HEK293 (cell line): ENCODE measurements at regions not wholly inside any gene's neighbourhood (a gene's known extent, or its start where the extent isn't known, plus 50 kb on each side); places are given as distances from the start of the nearest gene placed in this dataset.
A peak's percentile ranks its signal among the peaks of the same experiment; 100 is the strongest.

ENCODE experiments used
- CTCF ChIA-PET: fragments of 350-600 bp; formaldehyde crosslinking; extraction: SDS; loops from one replicate; lab custom pipeline; 2021; ENCODE audit warnings: antibody characterized with exemption; lab: Yijun Ruan, JAX
- POLR2A ChIA-PET: fragments of 300-600 bp; formaldehyde crosslinking; extraction: SDS; loops from one replicate; lab custom pipeline; 2020; ENCODE audit warnings: antibody characterized with exemption, inconsistent platforms; lab: Yijun Ruan, JAX
- H3K27ac ChIP-seq: fragments of 200-500 bp; sonication (Bioruptor generic); 2 replicates; pipeline ENCODE4 v1.5.1; 2014; ENCODE audit warnings: low read depth, low read length, control low read depth, inconsistent platforms; ENCODE audit errors: extremely low read depth
- H3K36me3 ChIP-seq, 2 experiments: fragments of 200-500 bp in 1 of 2; sonication (Bioruptor generic) in 1 of 2; 1 replicate in 1 of 2; 2 replicates in 1 of 2; pipeline ENCODE4 v1.5.1; 2014 to 2017; ENCODE audit warnings: inconsistent platforms in 2 of 2, low read length in 2 of 2; ENCODE audit not compliant: control insufficient read depth in 2 of 2, insufficient read depth in 1 of 2
- H3K4me1 ChIP-seq: fragments of 200-500 bp; sonication (Bioruptor generic); 2 replicates; pipeline ENCODE4 v1.5.1; 2014; ENCODE audit warnings: mild to moderate bottlenecking, low read length, inconsistent platforms; ENCODE audit not compliant: control insufficient read depth, insufficient read depth
- H3K4me3 ChIP-seq: 2 replicates; pipeline ENCODE4 v1.5.1; 2011; ENCODE audit warnings: low read depth, mild to moderate bottlenecking, control low read depth, low read length, moderate library complexity
- H3K9me3 ChIP-seq: fragments of 200-500 bp; sonication (Bioruptor generic); 2 replicates; pipeline ENCODE4 v1.5.1; 2014; ENCODE audit warnings: low read depth, low read length, inconsistent platforms; ENCODE audit not compliant: control insufficient read depth, insufficient read depth
- HOXA7 ChIP-seq: sonication (generic); formaldehyde crosslinking; IDR thresholded peaks from 2 replicates; pipeline ENCODE4 v1.8.1; 2022; ENCODE audit warnings: missing genetic modification reagents, borderline replicate concordance
- IKZF3 ChIP-seq: fragments of 450-650 bp; IDR thresholded peaks from 2 replicates; pipeline ENCODE4 v1.5.0; 2018; ENCODE audit warnings: missing biosample characterization, mild to moderate bottlenecking, missing genetic modification characterization, moderate library complexity
- KLF1 ChIP-seq: fragments of 450-650 bp; formaldehyde crosslinking; IDR thresholded peaks from 2 replicates; pipeline ENCODE4 v1.5.1; 2016; ENCODE audit warnings: missing biosample characterization, missing genetic modification characterization
- KLF17 ChIP-seq: fragments of 450-650 bp; formaldehyde crosslinking; IDR thresholded peaks from 2 replicates; pipeline ENCODE4 v1.5.1; 2016; ENCODE audit warnings: missing biosample characterization, missing genetic modification characterization
- KLF9 ChIP-seq: fragments of 450-650 bp; formaldehyde crosslinking; IDR thresholded peaks from 2 replicates; pipeline ENCODE4 v1.5.1; 2016; ENCODE audit warnings: missing biosample characterization, missing genetic modification characterization, low read depth
- PRDM10 ChIP-seq: fragments of 450-650 bp; formaldehyde crosslinking; IDR thresholded peaks from 2 replicates; pipeline ENCODE4 v1.5.1; 2016; ENCODE audit warnings: missing biosample characterization, missing genetic modification characterization
- PRDM4 ChIP-seq: fragments of 450-650 bp; formaldehyde crosslinking; IDR thresholded peaks from 2 replicates; pipeline ENCODE4 v1.5.1; 2017; ENCODE audit warnings: missing biosample characterization, missing genetic modification characterization
- TCF7L2 ChIP-seq: IDR thresholded peaks from 2 replicates; pipeline ENCODE4 v1.6.1; 2011; ENCODE audit warnings: low read depth, mild to moderate bottlenecking, inconsistent platforms, low read length, moderate library complexity, borderline replicate concordance
- TRIM28 ChIP-seq: IDR thresholded peaks from 2 replicates; pipeline ENCODE4 v1.6.1; 2011; ENCODE audit warnings: low read length, control low read depth, borderline replicate concordance
- WT1 ChIP-seq: fragments of 450-650 bp; formaldehyde crosslinking; IDR thresholded peaks from 2 replicates; pipeline ENCODE4 v1.5.1; 2016; ENCODE audit warnings: missing biosample characterization, missing genetic modification characterization
- ZBTB48 ChIP-seq: fragments of 450-650 bp; formaldehyde crosslinking; IDR thresholded peaks from 2 replicates; pipeline ENCODE4 v1.5.1; 2016; ENCODE audit warnings: missing biosample characterization, missing genetic modification characterization
- ZBTB49 ChIP-seq: fragments of 450-650 bp; formaldehyde crosslinking; IDR thresholded peaks from 2 replicates; pipeline ENCODE4 v1.5.1; 2016; ENCODE audit warnings: missing biosample characterization, missing genetic modification characterization, low read depth
- ZNF157 ChIP-seq: fragments of 450-650 bp; formaldehyde crosslinking; IDR thresholded peaks from 2 replicates; pipeline ENCODE4 v1.5.1; 2016; ENCODE audit warnings: missing biosample characterization, missing genetic modification characterization
- ZNF221 ChIP-seq: fragments of 450-650 bp; formaldehyde crosslinking; IDR thresholded peaks from 2 replicates; pipeline ENCODE4 v1.5.1; 2017; ENCODE audit warnings: missing biosample characterization, missing genetic modification characterization, borderline replicate concordance
- ZNF449 ChIP-seq: fragments of 450-650 bp; formaldehyde crosslinking; IDR thresholded peaks from 2 replicates; pipeline ENCODE4 v1.5.1; 2017; ENCODE audit warnings: missing biosample characterization, mild to moderate bottlenecking, missing genetic modification characterization, moderate library complexity
- ZNF560 ChIP-seq: fragments of 450-650 bp; formaldehyde crosslinking; IDR thresholded peaks from 2 replicates; pipeline ENCODE4 v1.5.1; 2017; ENCODE audit warnings: missing biosample characterization, missing genetic modification characterization, borderline replicate concordance
- ZNF596 ChIP-seq: fragments of 450-650 bp; IDR thresholded peaks from 2 replicates; pipeline ENCODE4 v1.5.0; 2018; ENCODE audit warnings: missing biosample characterization, mild to moderate bottlenecking, missing genetic modification characterization, moderate library complexity
- ZNF621 ChIP-seq: fragments of 450-650 bp; formaldehyde crosslinking; IDR thresholded peaks from 2 replicates; pipeline ENCODE4 v1.5.1; 2017; ENCODE audit warnings: missing biosample characterization, missing genetic modification characterization
- ZNF701 ChIP-seq: fragments of 450-650 bp; formaldehyde crosslinking; IDR thresholded peaks from 2 replicates; pipeline ENCODE4 v1.5.1; 2016; ENCODE audit warnings: missing biosample characterization, missing genetic modification characterization
- ZSCAN30 ChIP-seq: fragments of 450-650 bp; IDR thresholded peaks from 2 replicates; pipeline ENCODE4 v1.5.1; 2018; ENCODE audit warnings: missing biosample characterization, mild to moderate bottlenecking, missing genetic modification characterization, moderate library complexity

GRCh38 chr11:31987118-31988005 lies 103.5 kb upstream of the RCN1 start (continued):
- TF ChIP-seq ZNF221 (tag by site-specific recombination) (no peak), TCF7L2 (no peak), ZBTB48 (tag by site-specific recombination) (no peak), KLF17 (no peak), ZNF449 (tag by site-specific recombination) (no peak), ZNF596 (tag by site-specific recombination) (no peak), ZNF621 (no peak), ZBTB49 (tag by site-specific recombination) (no peak)

GRCh38 chr11:31986201-31986889 lies 104.5 kb upstream of the RCN1 start:
- 0 out of 2 replicates have a peak, but pooled peaks have one; percentile 12 for TF ChIP-seq PRDM4 (tag by site-specific recombination)
- TF ChIP-seq IKZF3 (tag by site-specific recombination): no peak
- Histone ChIP-seq H3K9me3 (no peaks in the 10 kb centered on the region), H3K36me3 (no peaks in the 10 kb centered on the region), H3K27ac (no peak overlapping the region), H3K4me1 (no peaks in the 10 kb centered on the region), H3K4me3 (no peak overlapping the region)
- POLR2A ChIA-PET: no interaction called here
- CTCF ChIA-PET: interaction anchor here (2.8 kb wide), 1 partner anchor 28 kb away, joined by 11 read pairs; no protein-coding TSS in a partner anchor

GRCh38 chr11:31981457-31981856 lies 109.4 kb upstream of the RCN1 start:
- Histone ChIP-seq H3K27ac (no peak overlapping the region), H3K36me3 (no peaks in the 10 kb centered on the region), H3K9me3 (no peaks in the 10 kb centered on the region), H3K4me1 (no peaks in the 10 kb centered on the region), H3K4me3 (no peak overlapping the region)
- ChIA-PET POLR2A (no interaction called here), CTCF (interaction anchor here (0.6 to 3.8 kb wide), 2 partner anchors 23 to 250 kb away, joined by 3 to 18 read pairs; no protein-coding TSS in a partner anchor)
- no peak for TF ChIP-seq ZNF560 (tag by site-specific recombination)
- TF ChIP-seq HOXA7: no peak
- TF ChIP-seq TRIM28: no peak
- no peak for TF ChIP-seq KLF9
- no peak for TF ChIP-seq ZNF157
- no peak for TF ChIP-seq KLF1 (tag by site-specific recombination)
- TF ChIP-seq PRDM10 (tag by site-specific recombination): no peak
- no peak for TF ChIP-seq ZSCAN30
- TF ChIP-seq ZNF701 (tag by site-specific recombination): no peak
- TF ChIP-seq WT1: no peak
